Testis (tissue), 2 donors: ENCODE measurements at regions not wholly inside any gene's neighbourhood (a gene's known extent, or its start where the extent isn't known, plus 50 kb on each side); places are given as distances from the start of the nearest gene placed in this dataset.

Experiments
- DNase-seq: peaks from one replicate; pipeline ENCODE4 v3.0.0-alpha.2; 2019
- H3K27ac ChIP-seq, 2 donors: fragments of 200-600 bp; sonication (generic); one replicate each; pipeline ENCODE4 v1.5.1; 2019
- H3K27me3 ChIP-seq: fragments of 200-600 bp; sonication (generic); one replicate; pipeline ENCODE4 v1.5.1; 2019
- H3K36me3 ChIP-seq: fragments of 200-600 bp; sonication (generic); one replicate; pipeline ENCODE4 v1.5.1; 2017; ENCODE audit warnings: low read depth; ENCODE audit errors: missing control alignments
- H3K4me1 ChIP-seq: fragments of 200-600 bp; sonication (generic); one replicate; pipeline ENCODE4 v1.5.1; 2019
- H3K4me3 ChIP-seq, 2 donors: fragments of 200-600 bp; sonication (generic); one replicate each; pipeline ENCODE4 v1.5.1; 2017 to 2019
- H3K9me3 ChIP-seq: fragments of 200-600 bp; sonication (generic); one replicate; pipeline ENCODE4 v1.5.1; 2017
- CTCF ChIP-seq, 3 experiments: fragments of 450-650 bp in 2 of 3; fragments of 200-600 bp in 1 of 3; sonication (generic) in 1 of 3; IDR thresholded peaks; one replicate each; pipeline ENCODE4 v1.5.1; 2016 to 2019; ENCODE audit warnings: antibody characterized with exemption in 3 of 3, mild to moderate bottlenecking in 2 of 3, moderate library complexity in 1 of 3
- POLR2A ChIP-seq: fragments of 450-650 bp; IDR thresholded peaks from one replicate; pipeline ENCODE4 v1.6.1; 2017; ENCODE audit warnings: antibody characterized with exemption, mild to moderate bottlenecking, moderate library complexity
- WGBS, 2 donors: methylation state at CpG; one replicate each; pipeline ENCODE4 v1.1.5; 2018; 5-methylcytosine and 5-hydroxymethylcytosine counted together
- intact Hi-C: fragments of 100-400 bp; cut with DNase I; formaldehyde crosslinking; loops from one replicate; pipeline ENCODE4 v1.15.1; 2023; ENCODE audit warnings: low total_unique reads

- no peaks in the 10 kb centered on the region for H3K9me3 ChIP-seq
- DNase-seq, result no peak
- intact Hi-C loops, result no loop called here
- no peak overlapping the region for H3K27ac ChIP-seq
- no peaks in the 10 kb centered on the region for H3K27me3 ChIP-seq
- no peak overlapping the region for H3K4me3 ChIP-seq
- H3K4me1 ChIP-seq, result peaks cover 6% of the 10 kb centered on the region
- TF ChIP-seq CTCF (IDR thresholded peaks at IDR 0.05) (no peak), POLR2A (no peak)
- H3K36me3 ChIP-seq, result no peaks in the 10 kb centered on the region
Measured at GRCh38 chr9:14434158-14434504, 120.2 kb upstream of the NFIB start.

GRCh38 chr9:14433351-14434157 is 119.6 kb upstream of the NFIB start:
- WGBS, 2 donors, result 25 to 32% methylated on average over 13 of the region's 13 CpGs
- H3K9me3 ChIP-seq, result no peaks in the 10 kb centered on the region
- no peaks in the 10 kb centered on the region for H3K36me3 ChIP-seq
- TF ChIP-seq CTCF (IDR thresholded peaks at IDR 0.05), result peak in 2 of 3 experiments; percentile 26 to 31
- no peak for TF ChIP-seq POLR2A
- no peak overlapping the region for H3K4me3 ChIP-seq
- H3K27ac ChIP-seq, result no peak overlapping the region
- H3K4me1 ChIP-seq, result peaks cover 6% of the 10 kb centered on the region
- peak; percentile 22 for DNase-seq
- no peaks in the 10 kb centered on the region for H3K27me3 ChIP-seq
- intact Hi-C loops, result no loop called here

- Histone ChIP-seq H3K9me3 (no peaks in the 10 kb centered on the region), H3K27me3 (no peaks in the 10 kb centered on the region), H3K27ac (no peak overlapping the region), H3K4me3 (no peak overlapping the region), H3K36me3 (no peaks in the 10 kb centered on the region), H3K4me1 (peaks cover 6% of the 10 kb centered on the region)
- WGBS, 2 donors, result 45 to 69% methylated on average over 1 of the region's 1 CpG
- DNase-seq, result no peak
- TF ChIP-seq CTCF (IDR thresholded peaks at IDR 0.05) (no peak), POLR2A (no peak)
- intact Hi-C loops, result no loop called here
Measured at GRCh38 chr9:14432666-14433350, 118.9 kb upstream of the NFIB start.

DNA sequence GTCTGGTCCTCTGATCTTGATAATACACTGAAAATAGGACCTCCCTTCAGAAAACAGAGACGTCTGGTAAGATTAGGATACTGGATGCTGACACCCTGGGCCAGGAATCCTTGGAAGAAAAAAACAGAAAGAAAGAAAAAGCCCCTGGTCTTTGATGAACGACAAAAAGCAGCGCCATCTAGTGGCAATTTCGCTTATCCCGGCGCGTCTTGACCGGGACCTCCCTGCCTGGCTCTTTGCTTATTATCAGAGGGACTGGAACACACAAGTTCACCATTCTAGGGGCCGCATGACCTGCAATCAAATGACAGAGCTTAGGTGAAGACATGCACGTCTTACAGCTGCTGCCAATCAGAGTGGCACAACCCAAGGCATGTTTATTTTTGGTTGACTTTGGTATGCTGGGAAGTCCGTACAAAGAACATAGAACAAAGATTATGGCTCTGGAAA is 114.9 kb upstream of the NFIB start:
- H3K4me1 ChIP-seq, result peaks cover 6% of the 10 kb centered on the region
- no peaks in the 10 kb centered on the region for H3K27me3 ChIP-seq
- no peak overlapping the region for H3K4me3 ChIP-seq
- no peaks in the 10 kb centered on the region for H3K9me3 ChIP-seq
- TF ChIP-seq CTCF (IDR thresholded peaks at IDR 0.05), result peak; percentile 50 to 88 (median 53)
- no peak for TF ChIP-seq POLR2A
- 9 to 12% methylated on average over 11 of the region's 11 CpGs for WGBS, 2 donors
- no peaks in the 10 kb centered on the region for H3K36me3 ChIP-seq
- H3K27ac ChIP-seq, result no peak overlapping the region
- intact Hi-C loops, result no loop called here
- DNase-seq, result peak; percentile 88
